HG03159 (cell line): ENCODE measurements at regions not wholly inside any gene's neighbourhood (a gene's known extent, or its start where the extent isn't known, plus 50 kb on each side); places are given as distances from the start of the nearest gene placed in this dataset.
"Not testable (repeated sequence)": the region's sequence is repeated elsewhere in the genome, so short reads cannot be mapped to it uniquely, and the experiment has no call there.

Experiments
- ATAC-seq: cut with Tn5 transposase; IDR thresholded peaks from one replicate; pipeline ENCODE4 v1.9.1; 2021; ENCODE audit warnings: mild to moderate bottlenecking, moderate library complexity; ENCODE audit not compliant: unreplicated experiment

DNA sequence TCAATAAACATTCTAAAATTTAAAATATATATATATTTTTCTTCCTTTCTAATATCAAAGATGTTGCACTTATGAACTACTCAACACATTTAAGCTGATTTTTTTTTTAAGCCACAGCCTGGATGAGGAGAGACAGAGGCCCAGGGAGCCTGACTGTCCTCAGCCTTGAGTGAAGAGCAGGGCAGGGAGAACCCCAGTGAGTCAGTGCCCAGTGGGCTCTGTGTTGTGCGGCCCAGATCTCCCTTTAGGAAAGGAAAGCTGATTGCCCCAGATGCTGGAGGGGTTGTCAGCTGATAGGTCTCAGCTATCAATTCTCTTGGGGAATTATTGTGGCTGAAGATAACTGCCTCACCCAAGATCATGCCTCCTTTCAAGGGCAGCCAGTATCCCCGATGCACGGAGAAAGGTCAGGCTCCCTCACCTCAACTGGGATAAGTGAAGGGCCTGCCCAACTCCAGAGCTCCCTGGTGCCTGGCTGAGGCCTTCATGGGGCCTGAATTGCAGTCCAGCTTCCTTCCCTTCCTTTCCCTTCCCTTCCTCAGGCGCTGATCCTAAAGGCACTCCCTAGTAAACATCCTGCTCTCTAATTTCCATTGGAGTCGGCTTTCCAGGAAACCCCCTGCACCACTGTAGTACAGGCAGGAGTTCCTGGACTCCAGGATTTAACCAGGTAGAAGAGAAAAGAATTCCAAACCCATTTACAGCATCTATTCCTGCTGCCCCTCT is 106.9 kb upstream of the ATL2 start:
- no peak for ATAC-seq

DNA sequence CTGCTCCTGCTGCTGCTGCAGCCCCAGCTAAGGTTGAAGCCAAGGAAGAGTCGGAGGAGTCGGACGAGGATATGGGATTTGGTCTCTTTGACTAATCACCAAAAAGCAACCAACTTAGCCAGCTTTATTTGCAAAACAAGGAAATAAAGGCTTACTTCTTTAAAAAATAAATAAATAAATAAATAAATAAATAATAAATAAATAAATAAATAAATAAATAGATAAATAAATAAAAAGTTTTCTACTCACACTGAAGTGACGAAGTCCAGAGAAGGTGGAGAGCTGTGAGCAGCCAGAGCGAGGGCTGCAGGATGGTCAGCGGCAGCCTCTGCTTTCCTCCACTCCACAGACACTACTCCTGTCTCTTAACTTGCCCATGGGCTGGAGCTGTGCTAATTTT is 105.6 kb upstream of the ATL2 start:
- ATAC-seq = not testable (repeated sequence)

DNA sequence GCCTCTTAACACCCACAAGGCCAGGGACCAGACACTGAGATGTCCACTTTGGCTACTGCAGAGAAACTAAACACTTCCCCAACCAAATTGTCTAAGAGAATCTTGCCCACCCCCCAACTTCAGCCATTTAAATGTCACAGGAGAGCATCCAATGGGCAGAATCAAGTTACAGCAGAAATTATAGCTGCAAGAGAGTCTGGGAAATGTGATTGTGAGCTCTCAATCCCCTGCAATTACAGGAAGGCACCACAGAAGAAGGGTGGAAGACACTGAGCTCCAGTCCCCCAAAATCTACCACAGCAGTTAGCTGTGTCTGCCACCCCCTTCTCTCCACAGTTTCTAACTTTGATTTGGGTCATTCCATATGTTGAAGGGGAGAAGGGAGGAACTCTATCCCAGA is 103.5 kb upstream of the ATL2 start:
- no peak for ATAC-seq

DNA sequence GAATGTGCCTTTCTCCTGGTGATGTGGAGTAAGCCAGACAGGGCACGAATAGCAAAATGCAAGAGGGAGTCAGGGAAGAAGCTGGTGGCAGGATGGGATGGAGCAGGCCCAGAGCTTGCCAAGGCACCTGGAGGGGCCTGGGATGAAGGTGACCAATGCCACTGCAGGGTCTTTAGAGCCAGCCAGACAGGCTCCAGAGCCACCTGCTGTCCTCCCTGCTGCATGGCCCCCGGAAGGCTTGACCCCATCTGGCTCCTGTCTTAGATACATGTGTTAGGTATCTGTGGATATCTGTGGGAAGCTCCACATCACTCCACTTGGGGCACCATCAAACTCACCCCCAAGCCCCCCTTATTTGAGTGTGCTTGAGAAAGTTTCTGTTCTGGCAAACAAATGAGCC is 99.9 kb upstream of the ATL2 start:
- no peak for ATAC-seq

DNA sequence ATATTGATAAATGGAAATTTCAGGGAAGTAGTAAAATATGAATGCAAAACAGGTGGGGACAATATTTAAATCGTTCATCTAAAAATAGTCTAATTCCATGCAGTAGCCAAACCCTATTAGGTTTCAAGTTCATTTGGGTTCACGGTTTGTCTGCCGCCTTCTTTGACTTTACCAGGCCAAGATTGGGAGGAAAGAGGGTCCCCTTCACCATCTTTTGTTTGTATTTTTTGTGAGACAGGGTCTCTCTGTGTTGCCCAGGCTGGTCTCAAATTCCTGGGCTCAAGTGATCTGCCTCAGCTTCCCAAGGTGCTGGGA is 98.5 kb upstream of the ATL2 start:
- ATAC-seq = no peak

DNA sequence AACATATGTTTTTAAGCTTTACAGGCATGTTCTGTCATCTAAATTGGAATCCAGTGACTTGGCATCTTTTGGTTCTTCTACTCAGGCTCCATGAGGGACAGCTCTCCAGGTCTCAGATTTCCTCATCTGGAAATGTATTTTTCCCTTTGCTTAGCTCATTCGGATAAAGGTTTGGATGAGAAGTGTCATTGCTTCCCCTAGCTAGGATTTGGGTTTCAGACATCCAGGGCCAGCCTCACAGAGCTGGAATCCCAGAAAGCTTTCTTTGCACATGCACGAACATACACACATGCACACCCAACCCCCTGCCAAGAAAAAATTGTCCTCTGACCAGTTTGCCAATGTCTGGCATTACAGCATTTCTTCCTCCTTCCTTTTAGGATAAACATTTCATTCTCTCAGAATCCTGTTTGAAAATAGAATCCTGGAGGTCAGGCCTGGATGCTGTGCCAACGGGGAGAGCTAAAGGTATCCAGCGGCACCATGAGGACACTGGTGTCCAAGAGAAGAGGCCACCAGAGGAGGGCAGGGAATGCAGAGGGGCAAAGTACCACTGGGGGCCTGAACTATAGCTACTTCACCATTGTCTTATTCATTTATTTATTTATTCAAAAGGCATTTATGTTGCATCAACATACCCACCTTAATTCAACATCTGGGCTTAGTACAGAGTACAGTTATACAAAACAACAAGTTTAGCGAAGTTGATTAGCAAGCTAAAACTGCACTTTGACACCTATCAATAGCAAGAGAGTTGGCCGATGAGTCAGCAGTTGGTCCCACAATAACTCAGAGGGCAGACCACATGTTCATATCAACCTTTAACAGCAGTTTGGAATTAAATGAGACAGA is 97.9 kb upstream of the ATL2 start:
- no peak for ATAC-seq

DNA sequence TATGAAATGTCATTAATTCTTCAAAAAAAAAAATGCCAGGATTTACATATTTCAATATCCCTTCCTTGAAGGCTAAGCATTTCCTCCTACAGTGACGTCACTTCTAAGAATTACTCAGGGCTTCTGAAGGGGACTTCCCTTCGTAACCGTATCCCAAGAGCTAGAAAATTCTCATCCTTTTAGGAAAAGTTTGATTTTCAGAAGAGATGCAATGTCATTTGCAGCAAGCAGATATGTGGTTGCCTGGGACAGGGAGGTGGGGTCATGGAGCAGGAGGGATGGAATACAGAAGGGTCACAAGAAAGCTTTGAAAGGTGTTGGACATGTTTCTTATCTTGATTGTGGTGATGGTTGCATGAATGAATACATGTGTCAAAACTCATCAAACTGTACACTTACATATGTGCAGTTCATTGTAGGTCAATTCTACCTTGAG is 97.0 kb upstream of the ATL2 start:
- ATAC-seq = no peak

DNA sequence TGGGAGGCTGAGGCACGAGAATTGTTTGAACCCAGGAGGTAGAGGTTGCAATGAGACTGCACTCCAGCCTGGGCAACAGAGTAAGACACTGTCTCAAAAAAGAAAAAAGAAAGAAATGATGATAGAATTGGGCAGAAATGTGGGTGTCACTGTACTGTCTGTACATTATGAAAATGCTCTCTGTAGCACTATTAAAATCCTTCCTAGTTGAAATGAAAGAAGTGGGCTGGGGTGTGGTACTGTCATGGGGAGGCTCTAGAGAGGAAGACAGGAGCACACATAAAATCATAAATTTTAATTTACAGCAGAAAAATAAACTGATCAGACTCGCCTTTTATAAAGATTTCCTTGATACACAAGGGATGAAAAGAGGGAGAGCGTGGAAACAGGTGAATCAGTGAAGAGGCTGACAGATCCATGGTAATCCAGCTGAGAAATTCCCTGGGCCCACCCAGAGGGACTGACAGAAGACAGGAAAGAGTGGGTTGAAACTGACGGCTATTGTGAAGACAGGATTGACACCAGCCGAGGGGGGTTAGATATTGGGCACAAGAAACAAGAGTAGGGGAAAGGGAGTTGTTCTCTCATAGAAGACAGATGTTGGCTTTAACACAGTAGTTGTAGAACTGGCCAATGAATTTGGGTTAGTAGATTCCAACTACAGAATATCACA is 96.4 kb upstream of the ATL2 start:
- no peak for ATAC-seq

DNA sequence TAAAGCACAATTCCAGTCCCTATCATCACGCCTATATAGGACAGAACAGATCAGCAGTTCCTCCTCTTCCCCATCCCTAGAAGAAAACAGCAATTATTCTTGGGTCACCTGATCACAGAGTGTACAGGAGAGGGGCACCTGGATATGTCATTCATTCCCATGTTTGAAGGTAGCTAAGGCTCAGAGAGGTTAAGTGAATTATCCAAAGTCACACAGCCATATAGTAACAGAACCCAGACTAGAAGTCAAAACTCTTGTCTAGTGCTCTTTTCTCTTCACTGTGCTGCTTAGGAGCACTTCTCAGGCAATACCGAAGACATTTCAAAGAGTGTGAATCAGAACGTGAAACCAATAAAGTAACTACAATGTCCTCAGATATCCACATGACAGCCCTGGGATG is 93.0 kb upstream of the ATL2 start:
- no peak for ATAC-seq

DNA sequence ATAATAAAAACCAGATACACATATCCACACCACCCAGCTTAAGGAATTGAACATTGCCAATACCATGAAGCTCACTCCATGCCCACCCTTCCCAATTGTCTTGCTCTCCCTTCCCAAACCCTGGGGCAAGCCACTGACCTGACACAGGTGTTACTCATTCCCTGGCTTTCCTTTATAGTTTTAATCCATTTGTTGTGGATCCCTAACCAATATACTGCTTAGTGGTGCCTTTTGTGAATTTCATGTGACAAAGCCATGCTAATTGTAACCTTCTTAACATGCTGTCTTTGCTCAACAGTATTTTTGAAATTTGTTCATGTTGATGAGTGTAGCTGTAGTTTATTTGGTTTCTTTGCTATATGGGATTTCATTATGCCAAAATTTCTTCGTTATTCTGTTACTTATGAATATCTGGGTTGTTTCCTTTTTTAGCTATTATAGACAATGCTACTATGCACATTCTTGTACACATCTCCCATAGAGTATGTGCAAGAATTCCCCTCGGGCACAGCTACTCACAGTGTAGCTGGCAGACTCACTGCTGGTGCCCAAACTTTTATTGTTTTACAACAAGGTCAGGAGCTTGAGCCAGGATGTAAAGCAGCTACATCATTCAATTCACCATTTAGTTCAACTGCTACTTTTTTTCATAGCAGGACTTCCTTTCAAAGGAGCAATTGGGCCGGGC is 90.8 kb upstream of the ATL2 start:
- no peak for ATAC-seq

DNA sequence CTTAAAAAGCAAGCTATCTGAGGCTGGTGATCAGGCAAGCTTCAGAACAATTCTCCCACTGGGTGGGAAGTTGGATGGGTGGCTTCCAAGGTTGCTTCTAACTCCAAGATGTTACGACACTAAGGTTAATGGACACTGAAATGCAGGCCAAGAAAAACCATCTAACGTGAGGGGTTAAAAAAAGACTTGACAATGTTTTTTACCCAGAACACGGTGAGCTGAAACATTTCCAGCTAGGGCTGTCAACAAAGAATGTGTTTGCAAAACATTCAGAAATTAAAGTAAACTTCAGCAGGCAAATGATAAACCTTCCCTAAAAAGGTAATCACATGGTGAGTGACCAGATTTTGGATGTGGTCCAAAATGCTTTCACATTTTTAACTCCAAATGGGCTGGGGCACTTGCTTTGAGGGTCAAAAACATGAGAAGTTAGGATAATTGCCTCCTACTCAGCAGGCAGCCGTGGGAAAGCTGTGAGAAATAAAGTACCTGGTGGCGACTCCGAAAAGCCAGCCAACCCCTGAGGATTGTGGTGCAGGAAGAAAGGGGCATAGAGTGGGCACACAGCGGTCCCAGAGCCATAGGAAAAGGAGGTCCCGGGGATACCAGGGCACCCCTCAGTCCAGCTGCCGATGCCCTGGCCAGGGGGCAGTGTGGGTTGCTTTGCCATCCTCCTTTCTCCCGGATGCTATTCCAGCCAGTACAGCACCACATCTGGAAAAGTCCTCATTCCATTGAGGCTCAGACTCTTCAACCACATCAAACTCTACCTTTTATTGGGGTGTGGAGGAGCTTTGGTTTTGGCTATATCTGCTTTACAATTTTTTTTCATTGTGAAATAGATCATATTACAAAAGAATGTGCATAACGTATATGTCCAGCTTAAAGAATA is 90.0 kb upstream of the ATL2 start:
- no peak for ATAC-seq

DNA sequence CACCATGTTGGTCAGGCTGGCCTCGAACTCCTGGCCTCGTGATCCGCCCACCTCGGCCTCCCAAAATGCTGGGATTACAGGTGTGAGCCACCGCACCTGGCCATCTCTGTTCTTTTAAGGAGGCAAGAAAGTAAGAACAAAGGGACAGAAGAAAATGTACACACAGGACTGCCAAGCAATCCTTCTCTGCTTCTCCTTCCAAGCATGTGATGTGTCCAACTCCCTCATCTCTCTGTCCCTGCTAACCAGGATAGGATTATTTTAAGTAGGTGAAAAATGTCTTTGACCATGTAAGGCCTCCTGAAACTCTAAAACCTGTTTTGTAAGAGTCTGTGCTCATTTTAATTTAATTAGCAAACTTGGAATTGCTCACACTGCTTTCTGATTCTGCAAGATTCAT is 89.3 kb upstream of the ATL2 start:
- ATAC-seq = no peak

DNA sequence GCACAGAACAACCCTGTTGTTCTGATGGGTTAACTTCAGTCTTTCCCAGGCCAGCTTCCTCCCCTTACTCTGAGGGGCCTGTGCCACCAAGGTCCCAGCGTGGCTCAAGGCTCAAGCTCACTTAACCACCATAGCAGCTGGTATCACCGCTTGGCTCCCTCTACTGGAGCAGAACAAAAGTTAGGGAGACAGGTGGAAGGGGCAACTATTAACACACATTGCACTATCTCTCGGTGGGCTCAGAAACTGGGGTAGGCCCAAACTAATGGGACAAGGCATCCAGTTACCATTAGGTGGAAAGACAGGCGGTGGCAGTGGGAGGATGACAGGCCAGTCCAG is 88.7 kb upstream of the ATL2 start:
- no peak for ATAC-seq

DNA sequence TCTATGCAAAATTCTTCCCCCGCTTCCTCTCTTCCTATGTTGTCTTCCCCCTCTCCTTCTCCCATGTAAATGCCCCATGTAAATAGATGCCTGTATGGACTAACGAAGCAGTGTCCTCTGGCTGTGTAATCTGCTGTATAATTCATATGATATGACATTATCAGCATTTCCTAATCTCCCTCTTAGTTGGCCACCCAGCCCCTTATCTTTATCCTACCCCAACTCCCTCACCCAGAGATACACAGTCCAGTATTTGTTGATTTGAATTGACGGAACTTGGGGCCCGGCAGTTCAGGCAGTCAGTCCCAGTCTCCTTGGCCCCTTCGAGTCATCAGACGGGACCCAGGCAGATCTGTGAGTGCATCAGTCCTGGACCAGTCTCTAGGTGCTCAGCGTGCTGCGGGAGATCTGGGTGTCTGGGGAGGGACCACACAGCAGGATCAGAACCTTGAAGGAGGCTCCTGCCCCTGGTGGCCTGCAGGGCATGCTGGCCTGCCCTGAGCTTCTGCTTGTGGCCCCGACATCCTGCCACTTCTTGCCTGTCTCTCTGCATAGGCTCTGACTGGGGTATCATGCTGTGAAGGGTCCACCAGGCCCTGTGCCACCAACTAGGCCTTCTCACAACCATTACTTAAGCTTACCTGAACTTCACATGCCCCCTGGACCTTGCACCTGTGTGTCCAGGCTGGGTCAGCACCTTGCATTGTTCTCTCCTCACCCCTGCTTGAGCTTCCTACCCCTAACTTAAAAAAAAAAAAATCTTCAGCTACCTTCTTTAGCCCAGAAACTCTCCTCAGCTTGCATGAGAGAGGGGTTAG is 88.1 kb upstream of the ATL2 start:
- no peak for ATAC-seq

DNA sequence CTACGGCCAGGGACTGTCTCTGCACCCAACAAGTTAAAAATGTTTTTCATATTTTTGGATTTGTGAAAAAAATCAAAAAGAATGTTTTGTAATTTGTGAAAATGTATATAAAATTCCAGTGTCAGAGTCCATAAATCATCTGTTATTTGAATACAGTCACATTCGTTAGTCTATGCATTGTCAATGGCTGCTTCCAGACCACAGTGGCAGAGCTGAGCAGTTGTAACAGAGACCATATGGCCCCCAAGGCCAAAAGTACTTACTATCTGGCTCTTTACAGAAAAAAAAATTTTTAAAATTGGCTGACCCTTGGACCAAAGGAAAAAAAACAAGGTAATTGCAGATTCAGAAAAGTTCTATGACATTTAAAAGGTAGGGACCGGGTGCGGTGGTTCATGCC is 86.7 kb upstream of the ATL2 start:
- no peak for ATAC-seq

DNA sequence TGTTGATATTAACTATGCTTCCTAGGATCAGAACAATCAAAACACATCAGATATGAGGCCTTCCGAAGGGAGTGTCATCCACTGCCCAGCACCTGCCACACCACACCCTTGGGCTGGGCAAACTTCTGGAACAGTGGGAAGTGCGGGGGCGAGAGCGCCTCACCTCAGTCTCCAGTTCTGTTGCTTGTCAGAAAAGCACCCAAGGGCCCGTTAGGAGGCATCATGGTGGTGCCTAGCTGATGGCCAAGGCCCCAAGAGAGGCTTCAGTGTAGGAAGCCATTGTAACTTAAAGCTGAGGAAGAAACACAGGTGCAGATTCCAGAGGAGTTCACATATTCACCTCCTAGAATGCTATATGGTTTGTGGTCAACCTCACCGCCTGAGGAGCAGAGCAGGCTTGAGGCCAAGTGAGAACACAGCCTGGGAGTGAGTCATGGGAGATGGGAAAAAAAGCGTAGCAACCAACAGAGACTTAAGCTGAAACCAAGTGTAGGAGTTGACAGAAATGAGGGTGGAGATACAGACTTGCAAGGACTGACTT is 85.1 kb upstream of the ATL2 start:
- no peak for ATAC-seq

DNA sequence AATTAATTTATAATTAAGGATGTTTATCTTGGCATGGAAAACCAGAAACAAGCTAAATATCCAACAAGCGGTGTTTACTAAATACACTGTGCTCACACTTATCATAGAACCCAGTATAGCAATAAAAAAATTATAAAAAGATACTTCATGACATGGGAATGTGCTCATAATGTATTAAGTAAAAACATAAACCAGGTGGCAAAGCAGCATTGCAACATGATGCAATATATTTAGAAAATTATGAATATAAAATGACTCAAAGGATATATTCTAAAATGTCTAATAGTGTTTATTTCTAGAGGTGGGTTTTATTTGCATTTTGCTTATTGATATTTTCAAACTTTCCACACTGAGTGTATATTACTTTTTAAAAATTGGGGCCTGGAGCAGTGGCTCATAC is 84.4 kb upstream of the ATL2 start:
- no peak for ATAC-seq

DNA sequence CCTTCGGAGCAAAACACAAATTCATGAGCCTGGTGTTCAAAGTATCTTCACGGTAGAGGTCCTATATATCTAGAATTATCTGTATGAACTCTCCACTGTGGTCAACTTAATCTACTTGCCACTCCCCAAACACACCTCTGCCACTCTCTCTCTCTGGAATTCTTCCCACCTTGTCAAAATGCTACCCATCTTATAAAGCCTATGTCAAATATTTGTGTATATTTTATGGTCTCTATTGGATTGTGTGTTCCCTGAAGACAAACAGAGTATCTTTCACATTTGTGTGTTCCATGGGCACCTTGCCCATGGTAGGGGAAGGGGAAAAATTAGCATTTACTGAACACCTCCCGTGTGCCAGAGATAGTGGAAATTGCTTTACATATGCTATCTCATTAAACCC is 83.2 kb upstream of the ATL2 start:
- ATAC-seq = no peak

DNA sequence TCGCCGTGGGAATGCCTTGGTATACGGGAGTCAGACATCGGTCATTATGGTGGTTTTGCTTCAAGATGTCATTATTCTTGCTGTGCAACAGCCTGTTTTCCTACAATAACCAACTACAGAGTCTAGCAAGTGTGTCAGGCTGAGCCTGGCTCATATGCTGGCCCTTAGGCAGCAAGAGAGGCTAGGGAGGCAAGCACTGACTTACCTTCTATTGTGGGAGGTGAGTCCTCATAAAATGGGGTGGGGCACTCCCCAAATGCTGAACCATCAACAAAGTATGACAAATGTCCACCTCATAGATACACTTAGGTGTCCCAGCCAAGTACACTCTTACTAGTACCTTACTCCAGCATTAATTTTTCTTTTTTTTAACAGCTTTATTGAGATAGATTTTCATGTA is 77.0 kb upstream of the ATL2 start:
- ATAC-seq = no peak
